K562 (cell line): ENCODE measurements at regions not wholly inside any gene's neighbourhood (a gene's known extent, or its start where the extent isn't known, plus 50 kb on each side); places are given as distances from the start of the nearest gene placed in this dataset.

Source experiments
- ATAC-seq: fragments of 200-7000 bp; cut with Tn5 transposase; 3 replicates; pipeline ENCODE4 v1.9.1; 2020; ENCODE audit warnings: moderate library complexity
- BruUV-seq: library from RNA; stranded (reverse); fragments of 400-500 nt; replicated peaks from 2 replicates; lab custom pipeline; 2021; lab: Mats Ljungman, UMichigan
- CTCF ChIA-PET: fragments of 300-600 bp; formaldehyde crosslinking; extraction: SDS; loops from one replicate; lab custom pipeline; 2021; ENCODE audit warnings: low intra/inter-chr PET ratio; lab: Yijun Ruan, JAX
- POLR2A ChIA-PET: fragments of 300-600, 350-650 bp; sonication (Branson Sonifier 250); formaldehyde crosslinking; extraction: SDS; loops from one replicate; lab custom pipeline; 2021; ENCODE audit warnings: antibody characterized with exemption, inconsistent platforms; lab: Yijun Ruan, JAX
- DNase-seq, 4 experiments: peaks; one replicate each; pipeline versions ENCODE4 v3.0.0 to v3.0.0-alpha.2; 2011 to 2018; ENCODE audit warnings: low spot score in 3 of 4, mixed read lengths in 3 of 4; ENCODE audit errors: extremely low read depth in 1 of 4
- FAIRE-seq: peaks from 2 replicates; lab custom pipeline; 2011; peaks lifted over from hg19 to GRCh38; lab: Jason Lieb, UNC
- H2AFZ ChIP-seq: 2 replicates; pipeline ENCODE4 v1.6.0; 2011; ENCODE audit warnings: low read depth, low read length, control low read depth, inconsistent platforms
- H3K27ac ChIP-seq: fragments of 200-600 bp; 3 replicates; pipeline ENCODE4 v1.8.0; 2011; ENCODE audit warnings: low read depth, mild to moderate bottlenecking, control low read depth, inconsistent platforms, low read length, moderate library complexity, mixed read lengths; ENCODE audit errors: extremely low read depth
- H3K27me3 ChIP-seq, 2 experiments: fragments of 300-600 bp in 1 of 2; 2 replicates in 1 of 2; 3 replicates in 1 of 2; pipeline versions ENCODE4 v1.6.0 to v1.8.0; 2011; ENCODE audit warnings: inconsistent platforms in 2 of 2, low read length in 2 of 2, mild to moderate bottlenecking in 1 of 2, mixed read lengths in 1 of 2, moderate library complexity in 1 of 2; ENCODE audit not compliant: control insufficient read depth in 2 of 2, insufficient read depth in 2 of 2
- H3K36me3 ChIP-seq: fragments of 300-600 bp; 3 replicates; pipeline ENCODE4 v1.8.0; 2011; ENCODE audit warnings: mild to moderate bottlenecking, low read length, inconsistent platforms; ENCODE audit not compliant: control insufficient read depth, insufficient read depth
- H3K4me1 ChIP-seq, 2 experiments: fragments of 200-600 bp in 1 of 2; replicated peaks in 1 of 2; 2 replicates in 1 of 2; 3 replicates in 1 of 2; pipeline versions ENCODE4 v1.5.1 to v1.8.0; 2011; ENCODE audit warnings: inconsistent platforms in 2 of 2, low read length in 2 of 2, mild to moderate bottlenecking in 1 of 2, mixed read lengths in 1 of 2, moderate library complexity in 1 of 2; ENCODE audit not compliant: control insufficient read depth in 2 of 2, insufficient read depth in 2 of 2
- H3K4me2 ChIP-seq: 2 replicates; pipeline ENCODE4 v1.6.1; 2011; ENCODE audit warnings: low read length, control low read depth, inconsistent platforms, mixed read lengths; ENCODE audit not compliant: insufficient read depth
- H3K4me3 ChIP-seq: fragments of 200-600 bp; sonication (generic), shearing (Covaris generic); 2 replicates; pipeline ENCODE4 v1.5.1; 2016; ENCODE audit warnings: control low read depth, inconsistent platforms
- H3K79me2 ChIP-seq: fragments of 200-600 bp; 3 replicates; pipeline ENCODE4 v1.8.0; 2011; ENCODE audit warnings: low read length, inconsistent platforms; ENCODE audit not compliant: control insufficient read depth, insufficient read depth
- H3K9ac ChIP-seq, 2 experiments: 2 replicates each; pipeline versions ENCODE4 v1.6.0 to v1.6.1; 2011; ENCODE audit warnings: low read depth in 2 of 2, low read length in 2 of 2, control low read depth in 1 of 2, inconsistent platforms in 1 of 2, mild to moderate bottlenecking in 1 of 2, mixed read lengths in 1 of 2; ENCODE audit not compliant: insufficient read depth in 1 of 2
- H3K9me1 ChIP-seq: one replicate; pipeline ENCODE4 v1.6.0; 2011; ENCODE audit warnings: inconsistent platforms, mild to moderate bottlenecking, low read length, moderate library complexity; ENCODE audit not compliant: control insufficient read depth, insufficient read depth
- H3K9me3 ChIP-seq: replicated peaks from 2 replicates; pipeline ENCODE4 v1.5.1; 2011; ENCODE audit warnings: low read depth, low read length, inconsistent platforms; ENCODE audit not compliant: control insufficient read depth, insufficient read depth
- H4K20me1 ChIP-seq: replicated peaks from 2 replicates; pipeline ENCODE4 v1.6.1; 2011; ENCODE audit warnings: low read length, inconsistent platforms, mixed read lengths; ENCODE audit not compliant: control insufficient read depth, insufficient read depth
- BRF1 ChIP-seq: IDR thresholded peaks from 3 replicates; pipeline ENCODE4 v1.6.1; 2011; ENCODE audit warnings: borderline replicate concordance, mild to moderate bottlenecking; ENCODE audit not compliant: insufficient read length; ENCODE audit errors: extremely low read depth
- CXXC5 ChIP-seq: fragments of 250-450 bp; sonication (Bioruptor Pico); IDR thresholded peaks from 2 replicates; pipeline ENCODE4 v1.8.0; 2022; ENCODE audit warnings: inconsistent platforms, mild to moderate bottlenecking, moderate library complexity
- NR4A1 ChIP-seq, 2 experiments: fragments of 250-450 bp in 1 of 2; fragments of 450-650 bp in 1 of 2; sonication (Bioruptor Pico) in 1 of 2; IDR thresholded peaks; 2 replicates each; pipeline versions ENCODE4 v1.4.0 to v1.6.1; 2016 to 2020; ENCODE audit warnings: mild to moderate bottlenecking in 2 of 2, missing compliant biosample characterization in 1 of 2, missing genetic modification characterization in 1 of 2, moderate library complexity in 1 of 2
- PTTG1 ChIP-seq: fragments of 450-650 bp; IDR thresholded peaks from 2 replicates; pipeline ENCODE4 v1.6.1; 2016; ENCODE audit warnings: low read depth, mild to moderate bottlenecking, missing genetic modification characterization, missing compliant biosample characterization
- TAF7 ChIP-seq: fragments of 450-650 bp; IDR thresholded peaks from 2 replicates; pipeline ENCODE4 v1.6.1; 2016; ENCODE audit warnings: missing genetic modification characterization, missing compliant biosample characterization
- THAP7 ChIP-seq: fragments of 250-450 bp; sonication (Bioruptor Pico); IDR thresholded peaks from 2 replicates; pipeline ENCODE4 v1.5.0; 2021
- TSHZ1 ChIP-seq: fragments of 250-450 bp; sonication (Bioruptor Pico); IDR thresholded peaks from 2 replicates; pipeline ENCODE4 v1.4.0; 2020; ENCODE audit warnings: mild to moderate bottlenecking, moderate library complexity
- ZC3H11A ChIP-seq: IDR thresholded peaks from 2 replicates; pipeline ENCODE4 v1.6.1; 2012; ENCODE audit warnings: low read depth, low read length, improper control_type of control experiment
- ZNF140 ChIP-seq: fragments of 250-450 bp; sonication (Bioruptor Pico); IDR thresholded peaks from 2 replicates; pipeline ENCODE4 v1.8.0; 2021; ENCODE audit warnings: moderate library complexity, mild to moderate bottlenecking, inconsistent platforms
- ZNF311 ChIP-seq: fragments of 250-450 bp; sonication (Bioruptor Pico); IDR thresholded peaks from 2 replicates; pipeline ENCODE4 v1.4.0; 2020; ENCODE audit warnings: mild to moderate bottlenecking, moderate library complexity
- ZNF354B ChIP-seq: fragments of 250-450 bp; sonication (Bioruptor Pico); IDR thresholded peaks from 2 replicates; pipeline ENCODE4 v1.4.0; 2020
- ZNF41 ChIP-seq: fragments of 250-450 bp; sonication (Bioruptor Pico); conservative IDR thresholded peaks from 2 replicates; pipeline ENCODE4 v1.4.0; 2020; ENCODE audit warnings: mild to moderate bottlenecking
- ZNF449 ChIP-seq: fragments of 250-450 bp; sonication (Bioruptor Pico); IDR thresholded peaks from 2 replicates; pipeline ENCODE4 v1.8.0; 2022; ENCODE audit warnings: moderate library complexity, mild to moderate bottlenecking, inconsistent platforms
- ZNF766 ChIP-seq: fragments of 200-800 bp; sonication (Bioruptor generic); conservative IDR thresholded peaks from 2 replicates; pipeline ENCODE4 v1.6.1; 2016; ENCODE audit warnings: missing genetic modification characterization, missing compliant biosample characterization
- WGBS: fragments of 100-300 bp; shearing (Covaris generic); methylation state at CpG from one replicate; pipeline ENCODE4 v1.1.6; 2016; ENCODE audit warnings: low coverage, mixed read lengths; ENCODE audit not compliant: insufficient coverage; ENCODE audit errors: missing lambda C conversion rate; 5-methylcytosine and 5-hydroxymethylcytosine counted together
- in situ Hi-C: fragments of 300-500 bp; cut with MboI; formaldehyde crosslinking; loops from 4 replicates; pipeline ENCODE4 v1.15.0; 2018; ENCODE audit warnings: inconsistent platforms, mixed read lengths
- intact Hi-C: fragments of 100-400 bp; cut with micrococcal nuclease; formaldehyde crosslinking; loops from 2 replicates; pipeline ENCODE4 v1.14.2; 2022

- FAIRE-seq (no peak), DNase-seq (no peak), ATAC-seq (no peak)
- H3K4me3 ChIP-seq, result no peak overlapping the region
- ChIA-PET POLR2A (interaction anchor here (0.5 to 1.6 kb wide), 6 partner anchors 11 to 353 kb away, joined by 3 to 8 read pairs (median 4); no protein-coding TSS in a partner anchor), CTCF (no interaction called here)
- 67% methylated on average over 9 of the region's 9 CpGs for WGBS
- H3K9ac ChIP-seq, result no peak overlapping the region
- in situ Hi-C loops (no loop called here), intact Hi-C loops (no loop called here)
- no peaks in the 10 kb centered on the region for H4K20me1 ChIP-seq
- no peak overlapping the region for H3K4me2 ChIP-seq
- no peaks in the 10 kb centered on the region for H3K9me1 ChIP-seq
- no peaks in the 10 kb centered on the region for H3K79me2 ChIP-seq
- H3K36me3 ChIP-seq, result no peaks in the 10 kb centered on the region
- H3K4me1 ChIP-seq, result peaks cover 8 to 33% of the 10 kb centered on the region in 2 experiments
- 0 out of 2 replicates have a peak overlapping the region, but pooled peaks have one; percentile 41 for H2AFZ ChIP-seq
- H3K27me3 ChIP-seq, result no peaks in the 10 kb centered on the region
- BruUV-seq, result no TSS peak
- H3K27ac ChIP-seq, result no peak overlapping the region
- H3K9me3 ChIP-seq, result no peaks in the 10 kb centered on the region; the same call in 1 of the 2 replicates
- TF ChIP-seq ZNF140 (CRISPR knock-in tag), result no peak
- TF ChIP-seq NR4A1 (CRISPR knock-in tag; IDR thresholded peaks at IDR 0.05), result no peak
- TF ChIP-seq NR4A1 (tag; IDR thresholded peaks at IDR 0.05), result peak; percentile 81; the same call in 1 of the 2 replicates
- TF ChIP-seq ZC3H11A, result no peak
- no peak for TF ChIP-seq BRF1
- TF ChIP-seq CXXC5 (CRISPR knock-in tag), result peak; percentile 17; the same call in 1 of the 2 replicates
- peak; percentile 83; the same call in 1 of the 2 replicates for TF ChIP-seq ZNF311
- TF ChIP-seq TAF7 (tag), result peak; percentile 48; the same call in 1 of the 2 replicates
- peak; percentile 56; the same call in 1 of the 2 replicates for TF ChIP-seq PTTG1 (tag)
- TF ChIP-seq ZNF41 (CRISPR knock-in tag), result no peak; the same call in 1 of the 2 replicates
- peak; percentile 61; the same call in 1 of the 2 replicates for TF ChIP-seq TSHZ1
- peak; percentile 33; the same call in 1 of the 2 replicates for TF ChIP-seq ZNF354B (CRISPR knock-in tag)
- TF ChIP-seq THAP7 (CRISPR knock-in tag), result peak; percentile 38; the same call in 1 of the 2 replicates
- 0 out of 2 replicates have a peak, but pooled peaks have one; percentile 23 for TF ChIP-seq ZNF449 (CRISPR knock-in tag)
- TF ChIP-seq ZNF766 (CRISPR knock-in tag), result 0 out of 2 replicates have a peak, but pooled peaks have one; percentile 26
These were observed 174.0 kb upstream of the KAZN start for GRCh38 chr1:14424325-14425002.
